Activated naive CD4-positive, alpha-beta T cell (primary cell): ENCODE measurements at regions not wholly inside any gene's neighbourhood (a gene's known extent, or its start where the extent isn't known, plus 50 kb on each side); places are given as distances from the start of the nearest gene placed in this dataset.

ENCODE experiments used
- DNase-seq, 4 experiments: peaks; one replicate each; lab custom pipeline; 2025; lab: John Stamatoyannopoulos, UW

GRCh38 chr18:24674200-24674599 lies 213.8 kb downstream of the HRH4 start:
- DNase-seq: no peak

- no peak for DNase-seq
Observed at GRCh38 chr18:24674605-24675004, 214.2 kb downstream of the HRH4 start.

- DNase-seq: no peak
Observed at GRCh38 chr18:24677011-24677410, 216.6 kb downstream of the HRH4 start.

GRCh38 chr18:24678107-24678506 lies 217.7 kb downstream of the HRH4 start:
- no peak for DNase-seq

- DNase-seq: no peak
Observed at GRCh38 chr18:24678626-24679025, 218.2 kb downstream of the HRH4 start.

GRCh38 chr18:24679062-24679461 lies 218.6 kb downstream of the HRH4 start:
- DNase-seq: no peak

GRCh38 chr18:24683925-24684324 lies 223.5 kb downstream of the HRH4 start:
- DNase-seq: no peak

- DNase-seq: no peak
Observed at GRCh38 chr18:24685254-24685959, 225.0 kb downstream of the HRH4 start.

GRCh38 chr18:24695168-24695567 lies 234.7 kb downstream of the HRH4 start:
- DNase-seq: no peak

GRCh38 chr18:24702001-24702515 lies 241.6 kb downstream of the HRH4 start:
- DNase-seq: no peak

- no peak for DNase-seq
Observed at GRCh38 chr18:24703316-24703715, 242.9 kb downstream of the HRH4 start.

- no peak for DNase-seq
Observed at GRCh38 chr18:24704946-24705630, 244.7 kb downstream of the HRH4 start.

GRCh38 chr18:24710474-24710873 lies 250.0 kb downstream of the HRH4 start:
- no peak for DNase-seq

- no peak for DNase-seq
Observed at GRCh38 chr18:24719791-24720190, 259.4 kb downstream of the HRH4 start.

- no peak for DNase-seq
Observed at GRCh38 chr18:24721388-24721787, 261.0 kb downstream of the HRH4 start.

- no peak for DNase-seq
Observed at GRCh38 chr18:24725644-24726415, 265.4 kb downstream of the HRH4 start.

GRCh38 chr18:24726727-24727492 lies 266.5 kb downstream of the HRH4 start:
- peak in 3 of 4 experiments; percentile 1 to 31 (median 15) for DNase-seq

GRCh38 chr18:24727685-24728084 lies 267.2 kb downstream of the HRH4 start:
- no peak for DNase-seq

GRCh38 chr18:24731158-24731557 lies 270.7 kb downstream of the HRH4 start:
- no peak for DNase-seq

GRCh38 chr18:24731981-24732380 lies 271.5 kb downstream of the HRH4 start:
- DNase-seq: no peak

GRCh38 chr18:24734058-24734457 lies 273.6 kb downstream of the HRH4 start:
- no peak for DNase-seq
